ENCODE measurements at regions not wholly inside any gene's neighbourhood (a gene's known extent, or its start where the extent isn't known, plus 50 kb on each side); places are given as distances from the start of the nearest gene placed in this dataset.

DNA sequence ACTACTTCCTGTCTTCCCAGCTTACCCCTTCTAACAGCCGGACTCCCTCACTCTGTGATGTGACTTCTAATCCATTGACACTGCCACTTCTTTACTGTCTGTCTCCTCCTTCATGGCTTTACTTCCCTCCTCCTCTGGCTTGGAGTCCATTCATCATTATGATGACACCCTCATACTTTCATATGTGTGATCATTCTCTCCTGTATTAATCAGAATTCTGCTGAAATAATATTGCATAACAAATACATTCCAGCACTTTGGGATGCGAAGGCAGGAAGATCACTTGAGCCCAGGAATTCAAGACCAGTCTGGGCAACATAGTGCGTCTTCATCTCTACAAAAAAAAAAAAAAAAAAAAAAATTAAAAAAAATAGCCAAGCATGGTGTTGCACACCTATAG is 147.9 kb upstream of the BTBD3 start:
- H3K27ac ChIP-seq (ENCODE audit: low read depth, low read length): no peak overlapping the region
- H3K4me3 ChIP-seq (ENCODE audit: low read depth, low read length): no peak overlapping the region
- no peaks in the 10 kb centered on the region for H3K79me2 ChIP-seq (ENCODE audit: control insufficient read depth, insufficient read depth, low read length, unreplicated experiment)
- H3K4me1 ChIP-seq (ENCODE audit: control insufficient read depth, insufficient read depth, low read length, unreplicated experiment): no peaks in the 10 kb centered on the region
- no peaks in the 10 kb centered on the region for H3K27me3 ChIP-seq (ENCODE audit: insufficient read depth, low read length)
- H2AFZ ChIP-seq (ENCODE audit: low read length, unreplicated experiment): no peak overlapping the region
- no peaks in the 10 kb centered on the region for H3K36me3 ChIP-seq (ENCODE audit: insufficient read depth, low read length)

DNA sequence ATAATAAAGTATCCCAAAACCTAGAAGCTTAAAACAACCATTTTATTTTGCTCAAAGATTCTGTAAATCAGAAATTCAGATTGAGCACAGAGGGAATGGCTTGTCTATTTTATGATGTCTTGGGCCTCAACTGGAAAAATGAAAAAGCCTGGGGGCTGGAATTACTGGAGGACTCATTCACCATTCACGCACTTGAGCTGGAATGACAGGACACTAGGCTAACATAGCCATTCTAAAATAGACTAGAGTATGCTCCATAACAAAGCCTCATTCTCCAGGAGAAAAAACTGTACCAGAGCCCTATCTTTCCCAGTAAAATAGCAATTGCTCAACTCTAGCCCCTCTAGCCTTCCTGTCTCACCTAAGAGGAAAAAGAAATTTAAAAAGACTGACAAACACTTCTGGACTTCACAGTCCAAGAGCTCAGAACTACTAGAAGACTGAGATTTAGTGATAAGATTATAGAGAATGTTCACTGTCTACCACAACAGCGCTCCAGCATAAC is 145.4 kb upstream of the BTBD3 start:
- H3K4me1 ChIP-seq (ENCODE audit: control insufficient read depth, insufficient read depth, low read length, unreplicated experiment): peaks cover under 1% of the 10 kb centered on the region
- H3K27ac ChIP-seq (ENCODE audit: low read depth, low read length): no peak overlapping the region
- H3K36me3 ChIP-seq (ENCODE audit: insufficient read depth, low read length): no peaks in the 10 kb centered on the region
- no peak overlapping the region for H3K4me3 ChIP-seq (ENCODE audit: low read depth, low read length)
- no peak overlapping the region for H2AFZ ChIP-seq (ENCODE audit: low read length, unreplicated experiment)
- no peaks in the 10 kb centered on the region for H3K27me3 ChIP-seq (ENCODE audit: insufficient read depth, low read length)
- H3K79me2 ChIP-seq (ENCODE audit: control insufficient read depth, insufficient read depth, low read length, unreplicated experiment): no peaks in the 10 kb centered on the region

DNA sequence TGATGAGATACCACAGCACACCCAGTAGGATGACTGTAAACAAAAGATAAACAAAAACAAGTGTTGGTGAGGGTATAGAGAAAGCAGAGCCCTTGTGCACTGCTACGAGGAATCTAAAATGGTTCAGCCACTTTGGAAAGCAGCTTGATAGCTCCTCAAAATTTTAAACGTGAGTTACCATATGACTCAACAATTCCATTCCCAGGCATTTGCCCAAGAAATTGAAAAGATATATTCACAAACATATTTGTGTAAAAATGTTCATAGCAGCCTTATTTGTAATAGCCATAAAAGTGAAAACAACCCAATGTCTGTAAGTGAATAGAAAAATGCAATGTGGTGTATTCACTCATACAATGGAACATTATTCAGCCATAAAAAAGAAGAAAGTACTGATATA is 141.0 kb upstream of the BTBD3 start:
- H3K4me3 ChIP-seq (ENCODE audit: low read depth, low read length): no peak overlapping the region
- H3K27ac ChIP-seq (ENCODE audit: low read depth, low read length): no peak overlapping the region
- H3K27me3 ChIP-seq (ENCODE audit: insufficient read depth, low read length): no peaks in the 10 kb centered on the region
- H3K79me2 ChIP-seq (ENCODE audit: control insufficient read depth, insufficient read depth, low read length, unreplicated experiment): no peaks in the 10 kb centered on the region
- H3K4me1 ChIP-seq (ENCODE audit: control insufficient read depth, insufficient read depth, low read length, unreplicated experiment): peaks cover 10% of the 10 kb centered on the region
- H2AFZ ChIP-seq (ENCODE audit: low read length, unreplicated experiment): no peak overlapping the region
- no peaks in the 10 kb centered on the region for H3K36me3 ChIP-seq (ENCODE audit: insufficient read depth, low read length)

DNA sequence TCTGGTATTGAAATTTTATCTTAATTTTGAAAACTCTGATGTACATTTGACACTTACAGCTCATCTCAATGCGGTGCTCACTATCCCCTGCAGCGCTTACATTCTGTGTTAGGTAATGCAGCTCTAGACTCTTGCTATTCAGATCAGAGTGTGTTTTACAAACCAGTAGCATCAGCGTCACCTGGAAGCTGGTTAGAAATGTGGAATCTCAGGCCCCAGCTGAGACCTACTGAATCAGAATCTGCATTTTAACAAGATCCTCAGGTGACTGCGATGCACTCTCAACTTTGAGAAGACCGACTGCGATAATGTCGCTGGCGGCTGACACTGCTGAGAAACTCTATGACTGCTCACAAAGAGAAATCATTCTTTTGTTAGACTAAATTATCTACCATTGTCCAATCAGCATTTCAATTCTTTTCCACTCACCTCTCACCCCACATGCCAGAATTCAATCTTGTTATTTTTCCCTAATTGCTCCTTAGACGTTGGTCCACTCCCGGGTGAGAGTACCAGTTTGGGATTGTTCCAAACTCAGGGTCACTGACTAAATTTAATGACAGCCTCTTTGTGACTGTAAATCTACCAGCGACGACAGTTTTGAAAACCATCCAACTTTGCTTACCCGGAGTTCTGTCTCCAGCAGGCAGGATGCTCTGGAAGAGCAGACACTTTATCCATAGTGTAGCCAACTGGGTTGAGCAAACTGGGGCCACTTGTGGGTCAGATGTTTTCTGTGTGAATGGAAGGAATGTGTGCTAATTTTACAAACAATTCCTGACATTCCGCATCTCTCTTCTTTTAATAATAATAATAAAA is 140.1 kb upstream of the BTBD3 start:
- no peaks in the 10 kb centered on the region for H3K36me3 ChIP-seq (ENCODE audit: insufficient read depth, low read length)
- peak overlapping the region; percentile 61 for H3K27ac ChIP-seq (ENCODE audit: low read depth, low read length)
- H2AFZ ChIP-seq (ENCODE audit: low read length, unreplicated experiment): peak overlapping the region; percentile 70
- H3K79me2 ChIP-seq (ENCODE audit: control insufficient read depth, insufficient read depth, low read length, unreplicated experiment): no peaks in the 10 kb centered on the region
- peak overlapping the region; percentile 51 for H3K4me3 ChIP-seq (ENCODE audit: low read depth, low read length)
- no peaks in the 10 kb centered on the region for H3K27me3 ChIP-seq (ENCODE audit: insufficient read depth, low read length)
- H3K4me1 ChIP-seq (ENCODE audit: control insufficient read depth, insufficient read depth, low read length, unreplicated experiment): peaks cover 10% of the 10 kb centered on the region

DNA sequence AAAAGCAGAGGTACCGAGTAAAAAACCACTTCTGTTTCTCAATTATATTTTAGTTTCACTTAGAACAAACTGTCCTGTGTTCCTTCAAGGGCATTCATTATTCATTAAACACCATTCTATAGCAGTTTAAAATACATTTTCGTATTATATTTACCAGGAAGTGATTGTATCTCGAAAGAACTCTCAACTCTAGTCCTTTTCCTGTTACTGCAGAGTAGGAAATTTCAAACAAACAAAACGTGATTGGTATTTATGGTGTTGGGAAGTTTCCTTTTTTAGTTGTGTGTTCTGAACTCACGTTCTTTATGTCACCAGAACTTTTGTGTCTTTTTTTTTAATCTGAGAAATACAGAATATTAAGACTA is 139.5 kb upstream of the BTBD3 start:
- Histone ChIP-seq H3K27ac (ENCODE audit: low read depth, low read length) (peak overlapping the region; percentile 61), H3K27me3 (ENCODE audit: insufficient read depth, low read length) (no peaks in the 10 kb centered on the region), H3K79me2 (ENCODE audit: control insufficient read depth, insufficient read depth, low read length, unreplicated experiment) (no peaks in the 10 kb centered on the region), H3K4me1 (ENCODE audit: control insufficient read depth, insufficient read depth, low read length, unreplicated experiment) (peaks cover 10% of the 10 kb centered on the region), H2AFZ (ENCODE audit: low read length, unreplicated experiment) (peak overlapping the region; percentile 70), H3K4me3 (ENCODE audit: low read depth, low read length) (peak overlapping the region; percentile 51), H3K36me3 (ENCODE audit: insufficient read depth, low read length) (no peaks in the 10 kb centered on the region)

GRCh38 chr20:11780765-11781369 is 136.8 kb upstream of the BTBD3 start:
- Histone ChIP-seq H2AFZ (ENCODE audit: low read length, unreplicated experiment) (no peak overlapping the region), H3K4me1 (ENCODE audit: control insufficient read depth, insufficient read depth, low read length, unreplicated experiment) (peaks cover 10% of the 10 kb centered on the region), H3K4me3 (ENCODE audit: low read depth, low read length) (no peak overlapping the region), H3K79me2 (ENCODE audit: control insufficient read depth, insufficient read depth, low read length, unreplicated experiment) (no peaks in the 10 kb centered on the region), H3K27me3 (ENCODE audit: insufficient read depth, low read length) (no peaks in the 10 kb centered on the region), H3K27ac (ENCODE audit: low read depth, low read length) (no peak overlapping the region), H3K36me3 (ENCODE audit: insufficient read depth, low read length) (no peaks in the 10 kb centered on the region)

GRCh38 chr20:11783102-11783850 is 134.4 kb upstream of the BTBD3 start:
- Histone ChIP-seq H3K36me3 (ENCODE audit: insufficient read depth, low read length) (no peaks in the 10 kb centered on the region), H3K4me3 (ENCODE audit: low read depth, low read length) (no peak overlapping the region), H3K79me2 (ENCODE audit: control insufficient read depth, insufficient read depth, low read length, unreplicated experiment) (no peaks in the 10 kb centered on the region), H3K4me1 (ENCODE audit: control insufficient read depth, insufficient read depth, low read length, unreplicated experiment) (peaks cover 4% of the 10 kb centered on the region), H3K27me3 (ENCODE audit: insufficient read depth, low read length) (no peaks in the 10 kb centered on the region), H2AFZ (ENCODE audit: low read length, unreplicated experiment) (no peak overlapping the region), H3K27ac (ENCODE audit: low read depth, low read length) (no peak overlapping the region)

GRCh38 chr20:11785885-11786507 is 131.7 kb upstream of the BTBD3 start:
- no peaks in the 10 kb centered on the region for H3K36me3 ChIP-seq (ENCODE audit: insufficient read depth, low read length)
- no peak overlapping the region for H3K27ac ChIP-seq (ENCODE audit: low read depth, low read length)
- H2AFZ ChIP-seq (ENCODE audit: low read length, unreplicated experiment): no peak overlapping the region
- H3K4me1 ChIP-seq (ENCODE audit: control insufficient read depth, insufficient read depth, low read length, unreplicated experiment): no peaks in the 10 kb centered on the region
- H3K27me3 ChIP-seq (ENCODE audit: insufficient read depth, low read length): no peaks in the 10 kb centered on the region
- no peak overlapping the region for H3K4me3 ChIP-seq (ENCODE audit: low read depth, low read length)
- no peaks in the 10 kb centered on the region for H3K79me2 ChIP-seq (ENCODE audit: control insufficient read depth, insufficient read depth, low read length, unreplicated experiment)

GRCh38 chr20:11790046-11790445 is 127.6 kb upstream of the BTBD3 start:
- H3K27ac ChIP-seq (ENCODE audit: low read depth, low read length): no peak overlapping the region

DNA sequence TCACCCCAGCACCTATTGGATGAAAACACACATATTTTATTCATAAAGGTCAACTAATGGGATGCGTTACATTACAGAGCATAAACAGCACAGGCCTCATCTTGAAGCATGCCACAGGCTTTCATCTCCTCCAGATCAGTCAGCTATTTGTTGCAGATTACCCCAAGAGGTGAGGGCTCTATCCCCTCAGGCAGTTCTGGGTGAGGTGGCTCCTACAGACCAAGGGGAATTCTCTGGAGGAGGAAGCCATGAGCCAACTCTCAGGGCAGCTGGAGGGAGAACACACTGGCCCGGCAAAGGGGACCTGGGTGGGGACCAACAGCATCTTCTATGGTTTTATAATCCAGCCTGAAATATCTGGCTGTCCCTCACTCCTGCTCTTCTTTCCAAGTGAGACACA is 126.4 kb upstream of the BTBD3 start:
- Histone ChIP-seq H3K36me3 (ENCODE audit: insufficient read depth, low read length) (no peaks in the 10 kb centered on the region), H3K27me3 (ENCODE audit: insufficient read depth, low read length) (no peaks in the 10 kb centered on the region), H3K4me3 (ENCODE audit: low read depth, low read length) (no peak overlapping the region), H3K27ac (ENCODE audit: low read depth, low read length) (no peak overlapping the region), H2AFZ (ENCODE audit: low read length, unreplicated experiment) (no peak overlapping the region), H3K4me1 (ENCODE audit: control insufficient read depth, insufficient read depth, low read length, unreplicated experiment) (no peaks in the 10 kb centered on the region), H3K79me2 (ENCODE audit: control insufficient read depth, insufficient read depth, low read length, unreplicated experiment) (no peaks in the 10 kb centered on the region)

More at GRCh38 chr20:11790046-11790445, 127.6 kb upstream of the BTBD3 start:
- H3K36me3 ChIP-seq (ENCODE audit: insufficient read depth, low read length): no peaks in the 10 kb centered on the region
- H3K4me1 ChIP-seq (ENCODE audit: control insufficient read depth, insufficient read depth, low read length, unreplicated experiment): no peaks in the 10 kb centered on the region
- no peak overlapping the region for H3K4me3 ChIP-seq (ENCODE audit: low read depth, low read length)
- H2AFZ ChIP-seq (ENCODE audit: low read length, unreplicated experiment): no peak overlapping the region
- no peaks in the 10 kb centered on the region for H3K79me2 ChIP-seq (ENCODE audit: control insufficient read depth, insufficient read depth, low read length, unreplicated experiment)
- no peaks in the 10 kb centered on the region for H3K27me3 ChIP-seq (ENCODE audit: insufficient read depth, low read length)
